ENCODE measurements at regions not wholly inside any gene's neighbourhood (a gene's known extent, or its start where the extent isn't known, plus 50 kb on each side); places are given as distances from the start of the nearest gene placed in this dataset.

DNA sequence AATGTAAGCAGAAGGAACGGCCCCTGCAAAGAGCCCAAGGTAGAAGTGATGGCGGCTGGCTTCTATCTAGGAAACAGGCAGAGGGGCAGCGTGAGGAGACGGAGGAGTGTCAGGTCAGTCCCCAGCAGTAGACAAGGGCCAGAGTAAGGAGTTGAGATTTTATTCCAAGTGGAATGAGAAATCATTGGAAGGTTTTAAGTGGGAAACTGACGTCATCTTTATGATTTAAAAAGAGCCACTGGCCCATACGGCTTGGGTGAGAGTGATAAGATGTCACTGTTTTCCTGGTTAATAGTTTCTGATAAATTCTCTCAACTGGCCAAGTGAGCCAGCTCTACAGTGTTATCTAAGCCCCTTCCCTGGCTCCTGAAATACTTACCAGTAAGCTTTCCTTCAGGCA is 103.2 kb upstream of the CAMK1G start:
- H3K79me1 ChIP-seq (replicated peaks; ENCODE audit: low read length, poor library complexity, severe bottlenecking) = no peaks in the 10 kb centered on the region
- H3K9ac ChIP-seq (ENCODE audit: low read length) = no peak overlapping the region
- no peak overlapping the region for H2BK5ac ChIP-seq (ENCODE audit: low read depth, low read length, poor library complexity, severe bottlenecking)
- H3K18ac ChIP-seq (ENCODE audit: low read depth in 1 of 2, low read length in 2 of 2) = no peak overlapping the region
- no peak overlapping the region for H3K4me2 ChIP-seq (ENCODE audit: low read length, poor library complexity, severe bottlenecking)
- no peak overlapping the region for H2BK15ac ChIP-seq (ENCODE audit: low read depth, poor library complexity, severe bottlenecking)
- peaks cover 0 to 12% of the 10 kb centered on the region in 2 experiments for H3K27me3 ChIP-seq (ENCODE audit: control insufficient read depth in 1 of 2, insufficient read depth in 1 of 2, low read length in 2 of 2)
- no peaks in the 10 kb centered on the region for H3K36me3 ChIP-seq (ENCODE audit: control insufficient read depth in 1 of 2, insufficient read depth in 2 of 2, low read depth in 1 of 2, low read length in 2 of 2)
- no peak overlapping the region for H2BK12ac ChIP-seq (ENCODE audit: low read length in 2 of 2)
- H2BK120ac ChIP-seq (ENCODE audit: low read depth, low read length) = no peak overlapping the region
- no peak overlapping the region for H3K23ac ChIP-seq (ENCODE audit: low read length in 2 of 2)
- H2AK5ac ChIP-seq (ENCODE audit: low read length, severe bottlenecking) = no peak overlapping the region
- no peak overlapping the region for H2AFZ ChIP-seq (ENCODE audit: low read depth, low read length)
- no peak overlapping the region for H3K4ac ChIP-seq (ENCODE audit: low read depth in 1 of 2, low read length in 2 of 2)
- H3K4me1 ChIP-seq (ENCODE audit: control insufficient read depth, insufficient read depth, low read depth, low read length) = no peaks in the 10 kb centered on the region
- no peak overlapping the region for H4K91ac ChIP-seq (ENCODE audit: low read length)
- H3K9me3 ChIP-seq (ENCODE audit: control insufficient read depth, low read length) = no peaks in the 10 kb centered on the region
- no peak for DNase-seq
- WGBS = 84% methylated on average over 6 of the region's 6 CpGs
- H4K8ac ChIP-seq (ENCODE audit: low read length) = no peak overlapping the region
- H3K14ac ChIP-seq (ENCODE audit: low read length in 2 of 2) = no peak overlapping the region
- H3K4me3 ChIP-seq (ENCODE audit: insufficient read depth in 1 of 2, low read depth in 1 of 2, low read length in 2 of 2) = no peak overlapping the region
- H3K27ac ChIP-seq (ENCODE audit: low read length, poor library complexity, severe bottlenecking) = no peak overlapping the region

DNA sequence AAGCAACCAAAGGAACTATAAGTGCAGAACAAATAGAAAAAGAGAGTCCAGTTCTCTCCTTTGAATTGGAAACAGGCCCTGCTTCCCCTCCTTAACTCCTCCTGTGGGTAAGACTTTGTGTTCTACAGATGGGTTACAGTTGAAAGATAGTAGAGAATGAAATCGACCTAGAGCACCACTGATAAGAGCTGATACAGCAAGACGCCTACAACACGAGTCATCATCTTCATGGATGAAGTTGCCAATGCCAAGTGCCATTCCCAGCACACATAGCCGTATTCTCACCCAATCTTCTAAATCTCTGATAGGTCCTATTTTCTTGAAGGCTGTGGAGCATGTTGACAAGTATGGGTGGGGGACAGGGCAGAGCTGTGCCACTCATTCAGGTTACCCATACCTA is 99.8 kb upstream of the CAMK1G start:
- H2BK12ac ChIP-seq (ENCODE audit: low read length in 2 of 2) = no peak overlapping the region
- H2BK15ac ChIP-seq (ENCODE audit: low read depth, poor library complexity, severe bottlenecking) = no peak overlapping the region
- DNase-seq = no peak
- H3K4me3 ChIP-seq (ENCODE audit: insufficient read depth in 1 of 2, low read depth in 1 of 2, low read length in 2 of 2) = no peak overlapping the region
- no peaks in the 10 kb centered on the region for H3K4me1 ChIP-seq (ENCODE audit: control insufficient read depth, insufficient read depth, low read depth, low read length)
- H4K8ac ChIP-seq (ENCODE audit: low read length) = no peak overlapping the region
- H2BK5ac ChIP-seq (ENCODE audit: low read depth, low read length, poor library complexity, severe bottlenecking) = no peak overlapping the region
- no peaks in the 10 kb centered on the region for H3K27me3 ChIP-seq (ENCODE audit: control insufficient read depth in 1 of 2, insufficient read depth in 1 of 2, low read length in 2 of 2)
- H3K27ac ChIP-seq (ENCODE audit: low read length, poor library complexity, severe bottlenecking) = no peak overlapping the region
- H3K4me2 ChIP-seq (ENCODE audit: low read length, poor library complexity, severe bottlenecking) = no peak overlapping the region
- H2AK5ac ChIP-seq (ENCODE audit: low read length, severe bottlenecking) = no peak overlapping the region
- no peak overlapping the region for H4K91ac ChIP-seq (ENCODE audit: low read length)
- WGBS = 50% methylated on average over 3 of the region's 4 CpGs
- H2AFZ ChIP-seq (ENCODE audit: low read depth, low read length) = no peak overlapping the region
- H3K4ac ChIP-seq (ENCODE audit: low read depth in 1 of 2, low read length in 2 of 2) = no peak overlapping the region
- no peak overlapping the region for H2BK120ac ChIP-seq (ENCODE audit: low read depth, low read length)
- H3K9me3 ChIP-seq (ENCODE audit: control insufficient read depth, low read length) = no peaks in the 10 kb centered on the region
- H3K36me3 ChIP-seq (ENCODE audit: control insufficient read depth in 1 of 2, insufficient read depth in 2 of 2, low read depth in 1 of 2, low read length in 2 of 2) = no peaks in the 10 kb centered on the region
- no peak overlapping the region for H3K9ac ChIP-seq (ENCODE audit: low read length)
- H3K23ac ChIP-seq (ENCODE audit: low read length in 2 of 2) = no peak overlapping the region
- H3K79me1 ChIP-seq (replicated peaks; ENCODE audit: low read length, poor library complexity, severe bottlenecking) = no peaks in the 10 kb centered on the region
- H3K18ac ChIP-seq (ENCODE audit: low read depth in 1 of 2, low read length in 2 of 2) = no peak overlapping the region
- H3K14ac ChIP-seq (ENCODE audit: low read length in 2 of 2) = no peak overlapping the region

DNA sequence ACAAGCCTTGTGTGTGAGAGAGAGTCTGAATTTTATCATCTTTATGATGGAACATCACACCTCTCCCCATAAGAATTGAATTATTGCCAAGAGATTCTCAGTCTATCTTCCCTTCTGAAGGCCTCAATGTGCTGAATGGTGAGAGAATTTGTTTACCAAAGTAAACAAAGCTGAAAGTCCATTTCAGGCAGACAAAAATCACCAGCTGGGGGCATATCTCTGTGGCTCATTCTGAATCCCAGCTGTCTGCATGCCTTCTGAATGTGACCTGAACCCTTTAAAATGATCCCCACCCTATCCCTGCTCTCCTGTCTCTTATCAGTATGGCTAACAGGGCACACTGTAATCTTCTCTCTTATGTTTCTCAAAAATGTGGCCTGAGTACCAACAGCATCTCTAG is 99.1 kb upstream of the CAMK1G start:
- Histone ChIP-seq H3K36me3 (ENCODE audit: control insufficient read depth in 1 of 2, insufficient read depth in 2 of 2, low read depth in 1 of 2, low read length in 2 of 2) (no peaks in the 10 kb centered on the region), H3K79me1 (replicated peaks; ENCODE audit: low read length, poor library complexity, severe bottlenecking) (no peaks in the 10 kb centered on the region), H2AK5ac (ENCODE audit: low read length, severe bottlenecking) (no peak overlapping the region), H3K27ac (ENCODE audit: low read length, poor library complexity, severe bottlenecking) (no peak overlapping the region), H3K27me3 (ENCODE audit: control insufficient read depth in 1 of 2, insufficient read depth in 1 of 2, low read length in 2 of 2) (no peaks in the 10 kb centered on the region), H3K4me1 (ENCODE audit: control insufficient read depth, insufficient read depth, low read depth, low read length) (no peaks in the 10 kb centered on the region), H3K9me3 (ENCODE audit: control insufficient read depth, low read length) (no peaks in the 10 kb centered on the region), H3K4me3 (ENCODE audit: insufficient read depth in 1 of 2, low read depth in 1 of 2, low read length in 2 of 2) (no peak overlapping the region), H3K4me2 (ENCODE audit: low read length, poor library complexity, severe bottlenecking) (no peak overlapping the region), H3K18ac (ENCODE audit: low read depth in 1 of 2, low read length in 2 of 2) (no peak overlapping the region), H3K23ac (ENCODE audit: low read length in 2 of 2) (no peak overlapping the region), H2BK12ac (ENCODE audit: low read length in 2 of 2) (no peak overlapping the region), H2AFZ (ENCODE audit: low read depth, low read length) (no peak overlapping the region), H4K91ac (ENCODE audit: low read length) (no peak overlapping the region), H2BK15ac (ENCODE audit: low read depth, poor library complexity, severe bottlenecking) (no peak overlapping the region), H2BK5ac (ENCODE audit: low read depth, low read length, poor library complexity, severe bottlenecking) (no peak overlapping the region), H3K14ac (ENCODE audit: low read length in 2 of 2) (no peak overlapping the region), H3K9ac (ENCODE audit: low read length) (no peak overlapping the region), H4K8ac (ENCODE audit: low read length) (no peak overlapping the region), H3K4ac (ENCODE audit: low read depth in 1 of 2, low read length in 2 of 2) (no peak overlapping the region), H2BK120ac (ENCODE audit: low read depth, low read length) (no peak overlapping the region)
- no peak for DNase-seq

DNA sequence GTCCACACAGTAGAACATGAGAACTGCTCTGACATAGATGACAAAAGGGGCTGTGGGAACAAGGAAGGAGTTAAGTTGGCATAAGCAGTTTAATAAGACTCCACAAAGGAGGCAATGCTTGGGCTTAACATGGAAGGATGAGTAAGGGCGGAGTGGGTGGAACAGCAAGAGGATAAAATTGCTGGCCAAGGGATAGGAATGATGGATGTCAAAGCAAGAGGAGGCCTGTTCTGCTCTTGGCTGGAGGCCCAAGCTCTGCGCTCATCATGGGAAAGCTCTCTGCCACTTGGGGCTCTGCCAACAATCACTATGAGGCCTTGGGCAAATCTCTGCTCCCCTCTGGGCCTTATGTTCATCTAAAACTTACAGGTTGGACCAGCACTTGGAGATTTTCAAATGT is 98.3 kb upstream of the CAMK1G start:
- no peak overlapping the region for H2AK5ac ChIP-seq (ENCODE audit: low read length, severe bottlenecking)
- H3K4me3 ChIP-seq (ENCODE audit: insufficient read depth in 1 of 2, low read depth in 1 of 2, low read length in 2 of 2) = no peak overlapping the region
- 92% methylated on average over 2 of the region's 2 CpGs for WGBS
- no peak overlapping the region for H3K4ac ChIP-seq (ENCODE audit: low read depth in 1 of 2, low read length in 2 of 2)
- no peaks in the 10 kb centered on the region for H3K27me3 ChIP-seq (ENCODE audit: control insufficient read depth in 1 of 2, insufficient read depth in 1 of 2, low read length in 2 of 2)
- no peaks in the 10 kb centered on the region for H3K79me1 ChIP-seq (replicated peaks; ENCODE audit: low read length, poor library complexity, severe bottlenecking)
- no peak overlapping the region for H2BK12ac ChIP-seq (ENCODE audit: low read length in 2 of 2)
- no peak overlapping the region for H4K8ac ChIP-seq (ENCODE audit: low read length)
- no peak overlapping the region for H3K23ac ChIP-seq (ENCODE audit: low read length in 2 of 2)
- no peak overlapping the region for H2BK120ac ChIP-seq (ENCODE audit: low read depth, low read length)
- H3K4me1 ChIP-seq (ENCODE audit: control insufficient read depth, insufficient read depth, low read depth, low read length) = no peaks in the 10 kb centered on the region
- H3K4me2 ChIP-seq (ENCODE audit: low read length, poor library complexity, severe bottlenecking) = no peak overlapping the region
- no peaks in the 10 kb centered on the region for H3K36me3 ChIP-seq (ENCODE audit: control insufficient read depth in 1 of 2, insufficient read depth in 2 of 2, low read depth in 1 of 2, low read length in 2 of 2)
- H3K18ac ChIP-seq (ENCODE audit: low read depth in 1 of 2, low read length in 2 of 2) = no peak overlapping the region
- no peaks in the 10 kb centered on the region for H3K9me3 ChIP-seq (ENCODE audit: control insufficient read depth, low read length)
- no peak overlapping the region for H3K27ac ChIP-seq (ENCODE audit: low read length, poor library complexity, severe bottlenecking)
- DNase-seq = peak; percentile 35
- H4K91ac ChIP-seq (ENCODE audit: low read length) = no peak overlapping the region
- no peak overlapping the region for H2AFZ ChIP-seq (ENCODE audit: low read depth, low read length)
- no peak overlapping the region for H2BK15ac ChIP-seq (ENCODE audit: low read depth, poor library complexity, severe bottlenecking)
- H3K14ac ChIP-seq (ENCODE audit: low read length in 2 of 2) = no peak overlapping the region
- no peak overlapping the region for H2BK5ac ChIP-seq (ENCODE audit: low read depth, low read length, poor library complexity, severe bottlenecking)
- H3K9ac ChIP-seq (ENCODE audit: low read length) = no peak overlapping the region

Data from mesenchymal stem cell (in vitro differentiated cells and primary cell).